Sigmoid colon (tissue), 6 donors: ENCODE measurements at regions not wholly inside any gene's neighbourhood (a gene's known extent, or its start where the extent isn't known, plus 50 kb on each side); places are given as distances from the start of the nearest gene placed in this dataset.

ENCODE experiments used
- DNase-seq: peaks from one replicate; pipeline ENCODE4 v3.0.0-alpha.2; 2019
- H3K27ac ChIP-seq, 4 donors: fragments of 200-600 bp; sonication (generic); one replicate each; pipeline ENCODE4 v1.5.1; 2016 to 2019; ENCODE audit warnings: mild to moderate bottlenecking in 1 of 4
- H3K27me3 ChIP-seq, 3 donors: fragments of 200-600 bp; sonication (generic); one replicate each; pipeline ENCODE4 v1.5.1; 2019; ENCODE audit warnings: mild to moderate bottlenecking in 1 of 3
- H3K36me3 ChIP-seq, 4 donors: fragments of 200-600 bp; sonication (generic); one replicate each; pipeline ENCODE4 v1.5.1; 2016 to 2019
- H3K4me1 ChIP-seq, 4 donors: fragments of 200-600 bp; sonication (generic); one replicate each; pipeline ENCODE4 v1.5.1; 2017 to 2019
- H3K4me3 ChIP-seq, 4 donors: fragments of 200-600 bp; sonication (generic); one replicate each; pipeline ENCODE4 v1.5.1; 2017 to 2019; ENCODE audit warnings: mild to moderate bottlenecking in 2 of 4, moderate library complexity in 1 of 4
- H3K9me3 ChIP-seq, 4 donors: fragments of 200-600 bp in 3 of 4; sonication (generic) in 3 of 4; one replicate each; pipeline versions ENCODE4 v1.5.1 to v1.6.1; 2013 to 2019
- EP300 ChIP-seq, 4 donors: sonication (generic); formaldehyde crosslinking; IDR thresholded peaks; one replicate each; pipeline ENCODE4 v1.6.1; 2017; ENCODE audit warnings: antibody characterized with exemption in 4 of 4
- POLR2A ChIP-seq, 2 donors: fragments of 450-650 bp; IDR thresholded peaks; one replicate each; pipeline ENCODE4 v1.6.1; 2016; ENCODE audit warnings: antibody characterized with exemption in 2 of 2, mild to moderate bottlenecking in 2 of 2, moderate library complexity in 2 of 2
- POLR2AphosphoS5 ChIP-seq, 4 donors: sonication (generic); formaldehyde crosslinking; IDR thresholded peaks; one replicate each; pipeline ENCODE4 v1.6.1; 2017; ENCODE audit warnings: antibody characterized with exemption in 4 of 4
- WGBS, 2 donors: extraction: QIAGEN DNeasy Blood & Tissue Kit; methylation state at CpG; one replicate each; pipeline ENCODE4 v1.1.7; 2013; 5-methylcytosine and 5-hydroxymethylcytosine counted together
- intact Hi-C: fragments of 100-400 bp; cut with DNase I; formaldehyde crosslinking; loops from one replicate; pipeline ENCODE4 v1.15.1; 2023
- TF ChIP-seq, protein P1 (sequence below), 4 experiments: fragments of 450-650 bp in 3 of 4; fragments of 200-600 bp in 1 of 4; IDR thresholded peaks; one replicate each; pipeline ENCODE4 v1.5.1; 2016 to 2019; ENCODE audit warnings: antibody characterized with exemption in 4 of 4, mild to moderate bottlenecking in 3 of 4, moderate library complexity in 2 of 4
- donor health status: healthy with polysubstance abuse.
- donor health status: healthy.

DNA sequence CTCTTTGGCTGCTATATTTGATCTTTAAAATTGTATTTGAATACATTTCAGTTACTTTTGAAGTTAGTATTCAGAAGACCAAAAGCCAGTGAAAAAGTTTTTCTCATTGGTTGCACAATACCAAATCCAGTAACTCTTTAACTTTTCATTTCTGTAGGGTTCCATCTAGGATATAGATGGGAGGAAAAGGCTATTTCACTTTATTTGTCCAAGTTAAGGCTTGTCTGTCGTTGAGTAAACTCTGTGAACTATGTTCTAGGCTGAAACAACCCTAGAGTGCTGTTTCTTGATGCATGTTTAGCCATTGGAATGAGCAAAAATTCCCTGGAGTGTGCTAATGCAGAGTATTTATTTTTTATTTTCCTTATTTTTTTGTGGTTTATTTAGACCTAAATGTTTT is 834.7 kb upstream of the KCND2 start:
- intact Hi-C loops: no loop called here
- Histone ChIP-seq H3K27ac (no peak overlapping the region), H3K36me3 (no peaks in the 10 kb centered on the region), H3K4me1 (no peaks in the 10 kb centered on the region), H3K27me3 (no peaks in the 10 kb centered on the region), H3K4me3 (no peak overlapping the region), H3K9me3 (no peaks in the 10 kb centered on the region)
- DNase-seq: no peak
- TF ChIP-seq POLR2A (IDR thresholded peaks at IDR 0.05) (no peak), EP300 (IDR thresholded peaks at IDR 0.05) (no peak), POLR2AphosphoS5 (IDR thresholded peaks at IDR 0.05) (no peak)
- TF ChIP-seq, protein P1, sequence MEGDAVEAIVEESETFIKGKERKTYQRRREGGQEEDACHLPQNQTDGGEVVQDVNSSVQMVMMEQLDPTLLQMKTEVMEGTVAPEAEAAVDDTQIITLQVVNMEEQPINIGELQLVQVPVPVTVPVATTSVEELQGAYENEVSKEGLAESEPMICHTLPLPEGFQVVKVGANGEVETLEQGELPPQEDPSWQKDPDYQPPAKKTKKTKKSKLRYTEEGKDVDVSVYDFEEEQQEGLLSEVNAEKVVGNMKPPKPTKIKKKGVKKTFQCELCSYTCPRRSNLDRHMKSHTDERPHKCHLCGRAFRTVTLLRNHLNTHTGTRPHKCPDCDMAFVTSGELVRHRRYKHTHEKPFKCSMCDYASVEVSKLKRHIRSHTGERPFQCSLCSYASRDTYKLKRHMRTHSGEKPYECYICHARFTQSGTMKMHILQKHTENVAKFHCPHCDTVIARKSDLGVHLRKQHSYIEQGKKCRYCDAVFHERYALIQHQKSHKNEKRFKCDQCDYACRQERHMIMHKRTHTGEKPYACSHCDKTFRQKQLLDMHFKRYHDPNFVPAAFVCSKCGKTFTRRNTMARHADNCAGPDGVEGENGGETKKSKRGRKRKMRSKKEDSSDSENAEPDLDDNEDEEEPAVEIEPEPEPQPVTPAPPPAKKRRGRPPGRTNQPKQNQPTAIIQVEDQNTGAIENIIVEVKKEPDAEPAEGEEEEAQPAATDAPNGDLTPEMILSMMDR (IDR thresholded peaks at IDR 0.05): no peak
- WGBS, 2 donors: 1 to 9% methylated on average over 1 of the region's 1 CpG

DNA sequence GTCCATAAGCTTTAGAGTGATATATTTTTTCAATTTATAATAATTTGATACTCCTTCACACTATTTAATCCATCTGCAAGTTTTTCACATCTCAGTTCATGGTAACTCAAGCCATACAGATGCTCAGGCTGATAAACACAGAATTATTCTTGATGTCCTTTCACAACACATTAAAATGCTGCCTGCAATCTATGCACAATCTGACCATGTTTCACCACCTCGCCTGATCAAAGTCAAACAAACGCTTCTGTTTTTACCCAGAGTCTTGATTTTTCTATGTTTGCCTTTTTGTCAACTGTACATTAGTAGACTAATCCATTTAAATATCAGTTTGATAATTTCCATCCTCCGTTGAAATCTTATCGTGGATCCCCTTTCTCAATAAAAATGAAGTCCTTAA is 833.8 kb upstream of the KCND2 start:
- H3K4me3 ChIP-seq: no peak overlapping the region
- WGBS, 2 donors: 81 to 86% methylated on average over 4 of the region's 4 CpGs
- H3K9me3 ChIP-seq: no peaks in the 10 kb centered on the region
- no peak for TF ChIP-seq POLR2A (IDR thresholded peaks at IDR 0.05)
- H3K27ac ChIP-seq: no peak overlapping the region
- H3K27me3 ChIP-seq: no peaks in the 10 kb centered on the region
- H3K4me1 ChIP-seq: no peaks in the 10 kb centered on the region
- intact Hi-C loops: no loop called here
- DNase-seq: no peak
- H3K36me3 ChIP-seq: no peaks in the 10 kb centered on the region

DNA sequence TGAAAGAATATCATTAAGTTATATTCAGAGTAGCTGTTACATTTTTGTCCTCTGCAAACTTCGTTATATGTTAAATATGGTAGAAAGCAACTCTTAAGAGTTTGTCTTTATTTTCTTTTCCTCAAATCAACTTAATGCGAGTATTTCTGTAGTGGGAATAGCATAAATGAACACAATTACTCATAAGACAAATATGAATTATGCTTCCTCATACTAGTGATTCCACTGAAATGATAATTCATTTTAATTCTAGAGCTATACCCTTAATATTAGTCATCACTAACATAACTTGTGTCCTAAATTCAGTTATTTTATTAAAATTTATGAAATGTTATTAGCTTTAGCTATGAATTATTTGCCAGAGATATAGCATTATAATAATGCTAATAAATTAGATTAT is 820.6 kb upstream of the KCND2 start:
- intact Hi-C loops: no loop called here
- no peak overlapping the region for H3K27ac ChIP-seq
- 71 to 81% methylated on average over 2 of the region's 2 CpGs for WGBS, 2 donors

DNA sequence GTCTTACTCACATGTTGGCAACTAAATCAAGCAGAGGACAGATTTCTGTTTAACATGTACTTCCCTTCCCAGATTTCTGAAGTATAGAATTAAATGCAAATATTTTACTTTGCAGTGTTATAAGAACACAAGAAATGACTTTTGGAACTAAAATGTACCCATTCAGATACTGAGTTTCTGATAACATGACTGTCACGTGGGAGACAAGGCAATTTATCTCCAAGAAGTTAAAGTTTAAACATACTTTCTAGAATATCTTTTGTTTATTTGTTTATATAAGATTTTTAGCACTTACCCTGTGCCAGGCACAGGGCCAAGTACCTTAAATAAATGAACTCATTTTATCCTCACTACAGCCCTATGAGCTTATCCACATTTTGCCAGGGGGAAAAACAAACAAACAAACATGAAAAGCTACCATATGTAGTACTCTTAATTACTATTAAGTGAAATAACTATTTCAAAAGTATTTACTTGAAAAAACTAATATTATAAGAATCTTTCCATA is 807.1 kb upstream of the KCND2 start:
- Histone ChIP-seq H3K36me3 (no peaks in the 10 kb centered on the region), H3K4me3 (no peak overlapping the region), H3K27ac (no peak overlapping the region), H3K9me3 (no peaks in the 10 kb centered on the region), H3K4me1 (no peaks in the 10 kb centered on the region), H3K27me3 (no peaks in the 10 kb centered on the region)
- TF ChIP-seq EP300 (IDR thresholded peaks at IDR 0.05) (no peak), POLR2AphosphoS5 (IDR thresholded peaks at IDR 0.05) (no peak), POLR2A (IDR thresholded peaks at IDR 0.05) (no peak)
- TF ChIP-seq, protein P1 (IDR thresholded peaks at IDR 0.05): no peak
- intact Hi-C loops: no loop called here
- no peak for DNase-seq
- 3 to 50% methylated on average over 1 of the region's 1 CpG for WGBS, 2 donors

More for the DNA sequence above, 820.6 kb upstream of the KCND2 start:
- no peak for DNase-seq
- Histone ChIP-seq H3K4me3 (no peak overlapping the region), H3K27me3 (no peaks in the 10 kb centered on the region), H3K4me1 (no peaks in the 10 kb centered on the region), H3K36me3 (no peaks in the 10 kb centered on the region), H3K9me3 (peaks cover 0 to 4% (median 0%) of the 10 kb centered on the region in 4 donors)
- no peak for TF ChIP-seq EP300 (IDR thresholded peaks at IDR 0.05)
- TF ChIP-seq, protein P1 (IDR thresholded peaks at IDR 0.05): no peak

DNA sequence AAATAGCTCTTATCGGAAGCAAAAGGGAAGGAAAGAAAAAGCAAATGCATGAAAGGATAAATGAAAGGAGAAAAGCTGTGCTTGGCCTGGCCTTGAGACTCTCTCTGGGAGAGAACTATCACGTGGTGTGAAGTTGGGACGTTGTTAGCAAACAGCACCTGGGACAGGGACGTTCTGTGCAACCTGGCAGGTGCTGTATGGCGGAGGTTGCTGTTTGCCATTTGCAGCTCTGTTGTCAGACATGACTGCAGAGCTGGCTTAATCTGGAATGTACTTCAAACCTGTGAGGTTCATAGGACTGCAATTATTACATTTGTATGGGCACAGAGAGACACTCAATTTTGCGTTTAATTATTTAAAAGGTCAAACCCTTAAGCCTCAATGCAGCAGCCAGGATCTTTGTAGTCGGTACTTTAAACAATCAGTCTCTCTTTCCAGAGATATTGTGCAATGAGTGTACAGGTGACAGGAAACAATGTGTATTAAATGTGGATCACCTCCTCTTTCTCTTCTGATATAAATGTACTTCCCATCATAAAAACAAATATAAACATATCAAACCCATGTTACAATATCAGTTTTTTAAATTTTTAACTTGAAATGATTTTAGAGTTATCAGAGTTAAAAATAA is 800.5 kb upstream of the KCND2 start:
- Histone ChIP-seq H3K9me3 (no peaks in the 10 kb centered on the region), H3K36me3 (no peaks in the 10 kb centered on the region), H3K4me3 (no peak overlapping the region), H3K4me1 (no peaks in the 10 kb centered on the region), H3K27ac (no peak overlapping the region), H3K27me3 (no peaks in the 10 kb centered on the region)
- DNase-seq: no peak
- TF ChIP-seq POLR2AphosphoS5 (IDR thresholded peaks at IDR 0.05) (no peak), EP300 (IDR thresholded peaks at IDR 0.05) (no peak), POLR2A (IDR thresholded peaks at IDR 0.05) (no peak)
- TF ChIP-seq, protein P1 (IDR thresholded peaks at IDR 0.05): no peak
- WGBS, 2 donors: 20 to 40% methylated on average over 7 of the region's 7 CpGs
- intact Hi-C loops: no loop called here
